Fibroblast of lung (primary cell): ENCODE measurements at regions not wholly inside any gene's neighbourhood (a gene's known extent, or its start where the extent isn't known, plus 50 kb on each side); places are given as distances from the start of the nearest gene placed in this dataset.

Experiments used
- EZH2 ChIP-seq: IDR thresholded peaks from 2 replicates; pipeline ENCODE4 v1.5.1; 2012; ENCODE audit warnings: low read length, control low read depth, mild to moderate bottlenecking; ENCODE audit errors: missing control alignments
- TF ChIP-seq, protein P1 (sequence below), 2 donors: IDR thresholded peaks in 1 of 2; conservative IDR thresholded peaks in 1 of 2; 1 replicate in 1 of 2; 2 replicates in 1 of 2; pipeline ENCODE4 v1.5.1; 2011 to 2012; ENCODE audit warnings: low read length in 2 of 2, control low read depth in 1 of 2, inconsistent platforms in 1 of 2, low read depth in 1 of 2, mild to moderate bottlenecking in 1 of 2

DNA sequence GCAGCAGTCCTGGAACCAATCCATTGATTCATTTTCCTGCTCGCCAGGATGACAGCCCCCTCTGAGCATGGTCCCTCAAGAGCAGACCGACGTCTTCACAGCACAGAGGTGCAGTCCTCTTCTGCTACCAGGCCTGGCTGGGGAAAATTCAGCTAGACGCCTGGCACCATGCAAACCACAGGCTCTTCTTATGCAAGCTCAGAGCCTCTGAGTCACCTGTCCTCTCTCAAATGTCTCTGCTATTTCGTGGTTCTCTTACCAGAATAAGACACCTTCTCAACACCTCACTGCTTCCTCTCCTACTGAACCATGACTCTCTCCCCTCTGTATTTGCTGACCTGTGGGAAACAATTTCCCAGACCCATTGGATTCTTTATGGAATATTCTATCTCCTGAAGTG lies 79.8 kb upstream of the CYRIA start:
- TF ChIP-seq, protein P1, sequence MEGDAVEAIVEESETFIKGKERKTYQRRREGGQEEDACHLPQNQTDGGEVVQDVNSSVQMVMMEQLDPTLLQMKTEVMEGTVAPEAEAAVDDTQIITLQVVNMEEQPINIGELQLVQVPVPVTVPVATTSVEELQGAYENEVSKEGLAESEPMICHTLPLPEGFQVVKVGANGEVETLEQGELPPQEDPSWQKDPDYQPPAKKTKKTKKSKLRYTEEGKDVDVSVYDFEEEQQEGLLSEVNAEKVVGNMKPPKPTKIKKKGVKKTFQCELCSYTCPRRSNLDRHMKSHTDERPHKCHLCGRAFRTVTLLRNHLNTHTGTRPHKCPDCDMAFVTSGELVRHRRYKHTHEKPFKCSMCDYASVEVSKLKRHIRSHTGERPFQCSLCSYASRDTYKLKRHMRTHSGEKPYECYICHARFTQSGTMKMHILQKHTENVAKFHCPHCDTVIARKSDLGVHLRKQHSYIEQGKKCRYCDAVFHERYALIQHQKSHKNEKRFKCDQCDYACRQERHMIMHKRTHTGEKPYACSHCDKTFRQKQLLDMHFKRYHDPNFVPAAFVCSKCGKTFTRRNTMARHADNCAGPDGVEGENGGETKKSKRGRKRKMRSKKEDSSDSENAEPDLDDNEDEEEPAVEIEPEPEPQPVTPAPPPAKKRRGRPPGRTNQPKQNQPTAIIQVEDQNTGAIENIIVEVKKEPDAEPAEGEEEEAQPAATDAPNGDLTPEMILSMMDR (conservative IDR thresholded peaks at IDR 0.05 in 1 of 2, IDR thresholded peaks at IDR 0.05 in 1 of 2; ENCODE audit: low read depth in 1 of 2, low read length in 2 of 2) = no peak
- TF ChIP-seq EZH2 = no peak
